Epithelial cell of proximal tubule (primary cell): ENCODE measurements at regions not wholly inside any gene's neighbourhood (a gene's known extent, or its start where the extent isn't known, plus 50 kb on each side); places are given as distances from the start of the nearest gene placed in this dataset.

Experiments
- DNase-seq: peaks from one replicate; pipeline ENCODE4 v3.0.0-alpha.2; 2011; ENCODE audit warnings: low read depth
- H3K4me3 ChIP-seq: 2 replicates; pipeline ENCODE4 v1.5.1; 2011; ENCODE audit warnings: low read depth, mild to moderate bottlenecking, low read length
- TF ChIP-seq, protein P1 (sequence below): conservative IDR thresholded peaks from 2 replicates; pipeline ENCODE4 v1.5.1; 2012; ENCODE audit warnings: low read depth, mild to moderate bottlenecking, low read length

DNA sequence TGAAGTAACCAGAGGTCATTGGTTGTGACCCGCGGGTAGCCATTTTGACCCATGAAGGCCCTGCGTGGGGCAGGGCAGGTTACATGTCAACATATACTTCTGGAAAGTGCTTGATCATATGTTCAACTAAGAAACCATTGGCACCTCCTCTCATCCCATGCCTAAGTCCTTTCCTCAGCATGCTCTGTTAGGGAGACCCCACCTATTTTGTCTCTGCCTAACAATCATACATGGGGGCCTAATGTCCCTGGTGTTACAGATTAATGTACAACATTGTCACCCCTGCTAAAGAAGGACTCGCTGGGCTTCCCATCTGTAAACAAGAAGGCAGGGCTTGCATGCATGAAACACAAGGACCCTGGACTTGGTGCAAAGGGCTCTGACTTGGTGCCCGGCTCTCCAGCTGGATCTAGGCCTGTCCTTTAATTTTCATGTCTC is 133.7 kb upstream of the TNS3 start:
- H3K4me3 ChIP-seq: no peak overlapping the region
- TF ChIP-seq, protein P1, sequence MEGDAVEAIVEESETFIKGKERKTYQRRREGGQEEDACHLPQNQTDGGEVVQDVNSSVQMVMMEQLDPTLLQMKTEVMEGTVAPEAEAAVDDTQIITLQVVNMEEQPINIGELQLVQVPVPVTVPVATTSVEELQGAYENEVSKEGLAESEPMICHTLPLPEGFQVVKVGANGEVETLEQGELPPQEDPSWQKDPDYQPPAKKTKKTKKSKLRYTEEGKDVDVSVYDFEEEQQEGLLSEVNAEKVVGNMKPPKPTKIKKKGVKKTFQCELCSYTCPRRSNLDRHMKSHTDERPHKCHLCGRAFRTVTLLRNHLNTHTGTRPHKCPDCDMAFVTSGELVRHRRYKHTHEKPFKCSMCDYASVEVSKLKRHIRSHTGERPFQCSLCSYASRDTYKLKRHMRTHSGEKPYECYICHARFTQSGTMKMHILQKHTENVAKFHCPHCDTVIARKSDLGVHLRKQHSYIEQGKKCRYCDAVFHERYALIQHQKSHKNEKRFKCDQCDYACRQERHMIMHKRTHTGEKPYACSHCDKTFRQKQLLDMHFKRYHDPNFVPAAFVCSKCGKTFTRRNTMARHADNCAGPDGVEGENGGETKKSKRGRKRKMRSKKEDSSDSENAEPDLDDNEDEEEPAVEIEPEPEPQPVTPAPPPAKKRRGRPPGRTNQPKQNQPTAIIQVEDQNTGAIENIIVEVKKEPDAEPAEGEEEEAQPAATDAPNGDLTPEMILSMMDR: no peak
- no peak for DNase-seq

DNA sequence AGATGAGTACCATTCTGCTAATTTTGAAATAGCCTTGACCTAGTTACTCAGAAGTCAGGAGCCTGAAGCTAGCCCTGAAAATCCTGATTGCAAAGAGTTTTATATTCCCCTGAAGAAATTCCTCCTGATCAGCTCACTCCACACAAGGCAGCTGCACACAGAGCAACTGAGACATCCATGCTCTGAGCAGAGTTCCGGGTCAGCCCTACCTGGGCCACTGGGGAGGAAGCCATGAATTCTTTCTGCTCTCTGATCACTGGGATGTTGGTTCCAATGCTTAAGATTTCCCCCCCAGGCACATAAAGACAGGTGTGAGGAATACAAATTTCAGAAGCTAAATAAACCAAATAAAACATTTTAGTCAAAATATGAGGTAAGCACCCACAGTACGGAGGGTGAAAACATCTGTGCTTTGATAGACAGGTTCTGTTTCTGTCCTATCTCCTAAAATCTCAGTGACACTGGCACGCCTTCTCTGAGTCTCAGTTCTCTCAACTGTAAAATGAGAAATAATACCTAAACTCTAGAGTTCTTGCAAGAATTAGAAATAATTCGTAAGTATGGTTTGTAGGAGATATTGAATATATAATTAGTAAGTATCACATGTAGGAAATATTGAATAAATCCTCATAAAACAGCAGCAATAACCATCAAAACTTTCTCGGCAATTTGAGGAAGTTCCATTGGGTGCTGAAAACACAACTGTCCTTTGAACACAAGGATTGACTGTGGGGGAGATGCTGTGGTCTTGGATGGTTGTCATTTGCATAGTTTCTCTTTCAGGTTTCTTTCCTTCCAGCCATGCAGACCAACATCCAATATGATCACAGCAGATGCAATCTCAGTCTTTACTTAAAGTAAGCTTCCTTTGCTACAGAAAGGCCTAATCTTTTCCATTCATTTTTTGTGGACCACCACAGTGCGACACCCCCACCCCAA is 133.0 kb upstream of the TNS3 start:
- TF ChIP-seq, protein P1: no peak
- no peak for DNase-seq
- no peak overlapping the region for H3K4me3 ChIP-seq

DNA sequence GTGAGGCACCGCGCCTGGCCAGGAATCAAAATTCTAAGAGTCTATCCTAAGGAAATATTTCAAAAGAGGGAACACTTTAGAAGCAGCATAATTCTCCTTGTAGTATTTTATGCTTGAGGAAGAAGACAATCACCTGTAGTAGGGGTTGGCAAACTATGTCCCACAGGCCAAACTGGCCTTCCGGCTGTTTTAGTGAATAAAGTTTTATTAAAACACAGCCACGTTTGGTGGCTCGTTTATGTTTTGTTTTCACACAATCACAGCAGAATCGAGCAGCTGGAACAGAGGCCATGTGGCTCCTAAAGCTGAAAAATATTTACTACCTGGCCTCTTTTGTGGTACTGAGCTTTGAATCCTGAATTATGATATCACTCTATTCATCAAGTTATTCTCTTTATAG is 131.7 kb upstream of the TNS3 start:
- TF ChIP-seq, protein P1: no peak
- H3K4me3 ChIP-seq: no peak overlapping the region
- no peak for DNase-seq

DNA sequence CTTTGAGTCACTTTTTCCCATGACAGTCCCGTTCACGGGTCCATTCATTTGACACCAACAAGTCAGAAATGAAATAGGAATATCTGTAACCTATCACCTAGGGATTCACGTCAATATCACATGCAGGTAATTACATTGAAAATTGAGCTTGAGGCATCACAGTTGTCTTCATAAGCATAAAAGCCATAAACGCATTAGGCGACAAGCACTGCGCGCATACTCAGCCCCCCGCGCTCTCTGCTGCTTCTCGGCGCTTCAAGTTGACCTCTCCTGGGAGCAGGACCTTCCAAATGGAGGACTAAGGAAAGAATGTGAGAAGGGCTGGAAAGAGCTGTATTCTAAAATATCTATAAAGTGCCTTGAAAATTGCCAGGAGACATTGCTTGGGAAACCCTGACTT is 130.5 kb upstream of the TNS3 start:
- DNase-seq: no peak
- TF ChIP-seq, protein P1: no peak

DNA sequence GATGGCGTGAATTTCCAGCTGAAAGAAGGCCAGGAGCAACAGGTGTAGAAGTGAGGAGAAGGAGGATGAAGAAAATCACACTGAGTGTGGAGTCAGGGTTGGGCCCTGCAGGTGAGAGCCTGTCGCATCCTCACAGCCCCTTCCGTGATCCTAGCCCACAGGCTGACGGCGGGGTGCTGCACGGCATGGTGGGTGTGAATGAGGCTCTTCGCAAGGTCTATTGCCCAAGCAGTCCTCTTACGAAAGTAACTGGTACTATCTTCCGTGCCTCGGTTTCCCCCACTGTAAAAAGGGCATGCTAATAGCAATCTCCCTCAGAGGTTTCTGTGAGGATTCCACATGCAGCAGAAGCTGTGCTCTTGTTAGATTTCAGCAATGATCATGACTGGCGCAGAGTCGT is 129.9 kb upstream of the TNS3 start:
- H3K4me3 ChIP-seq: no peak overlapping the region
- TF ChIP-seq, protein P1: no peak
- no peak for DNase-seq

More for the DNA sequence above, 130.5 kb upstream of the TNS3 start:
- H3K4me3 ChIP-seq: no peak overlapping the region

DNA sequence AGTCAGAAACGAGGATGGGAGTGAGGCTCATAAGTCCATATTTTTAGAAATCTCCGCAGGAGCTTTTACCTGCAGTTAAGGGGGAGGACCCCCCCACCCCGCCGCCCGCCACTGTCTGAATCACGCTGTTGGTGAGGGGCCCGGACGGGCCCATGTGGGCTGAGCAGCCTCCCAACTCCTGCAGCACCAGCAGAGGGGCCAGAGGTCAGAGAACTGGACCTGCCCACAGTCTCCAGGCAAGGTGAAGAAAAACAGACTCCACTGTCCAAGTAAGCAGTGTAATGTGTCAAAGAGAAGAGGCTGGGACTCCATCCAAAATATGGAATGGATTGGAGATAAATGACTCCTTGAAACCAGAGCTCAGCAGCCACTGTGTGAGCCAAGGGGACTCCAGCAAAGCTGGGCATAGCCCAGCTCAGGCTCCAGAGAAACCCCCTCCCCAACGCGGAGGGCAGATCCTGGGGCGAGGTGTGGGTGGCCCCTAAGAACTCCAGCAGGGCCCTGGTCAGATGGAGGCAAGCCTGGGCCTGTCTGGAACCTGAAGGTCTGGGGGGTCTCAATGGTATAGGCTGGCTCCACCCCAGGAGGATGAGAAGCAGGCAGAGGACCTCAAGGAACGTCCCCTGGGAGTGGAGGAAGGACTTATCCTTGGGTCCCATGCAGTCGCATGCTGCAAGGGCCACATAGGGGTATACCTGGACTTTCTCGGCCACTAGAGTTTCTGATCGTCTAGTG is 128.5 kb upstream of the TNS3 start:
- no peak overlapping the region for H3K4me3 ChIP-seq
- DNase-seq: no peak
- TF ChIP-seq, protein P1: no peak
